ENCODE measurements at regions not wholly inside any gene's neighbourhood (a gene's known extent, or its start where the extent isn't known, plus 50 kb on each side); places are given as distances from the start of the nearest gene placed in this dataset.

- no peak for TF ChIP-seq EZH2phosphoT487 (IDR thresholded peaks at IDR 0.05; ENCODE audit: low read length)
- no peak for TF ChIP-seq EZH2 (optimal IDR thresholded peaks at IDR 0.05; ENCODE audit: low read depth, low read length)
- TF ChIP-seq CTCF (IDR thresholded peaks at IDR 0.05; ENCODE audit: low read length): no peak
These were observed 77.5 kb upstream of the MEOX2 start for GRCh38 chr7:15764010-15764409.

Data from MM.1S (cell line).